ENCODE measurements at regions not wholly inside any gene's neighbourhood (a gene's known extent, or its start where the extent isn't known, plus 50 kb on each side); places are given as distances from the start of the nearest gene placed in this dataset.
"Not testable (repeated sequence)": the region's sequence is repeated elsewhere in the genome, so short reads cannot be mapped to it uniquely, and the experiment has no call there.

DNA sequence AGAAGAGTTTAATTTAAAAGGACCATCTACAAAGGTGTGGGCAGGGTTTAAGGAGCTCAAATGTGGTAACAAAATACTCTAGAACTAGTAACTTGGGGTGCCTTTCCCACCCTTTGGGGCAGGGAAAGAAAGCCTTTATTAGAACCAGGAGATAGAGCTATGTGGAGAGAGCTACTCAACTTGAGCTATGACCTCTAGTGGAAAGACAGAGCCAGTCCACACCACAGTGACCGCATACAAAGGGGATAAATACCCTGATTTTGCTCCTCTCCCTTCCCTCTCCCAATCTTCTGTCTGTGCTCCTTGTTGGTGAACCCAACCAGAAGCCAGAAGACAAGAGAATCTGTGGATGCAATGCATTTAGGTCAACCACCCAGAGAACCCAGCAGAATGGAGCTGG lies 54.4 kb upstream of the JAK1 start:
- no peak overlapping the region for H3K4me3 ChIP-seq (replicated peaks; ENCODE audit: low read depth, low read length)
- peak; percentile 26 for DNase-seq (ENCODE audit: low read depth)
- peak; percentile 56 for TF ChIP-seq CTCF (IDR thresholded peaks at IDR 0.05; ENCODE audit: low read length, missing control alignments)

- H3K4me3 ChIP-seq (replicated peaks; ENCODE audit: low read depth, low read length) = no peak overlapping the region
- no peak for TF ChIP-seq CTCF (IDR thresholded peaks at IDR 0.05; ENCODE audit: low read length, missing control alignments)
- no peak for DNase-seq (ENCODE audit: low read depth)
These were observed 55.4 kb upstream of the JAK1 start for GRCh38 chr1:65021795-65022194.

- no peak for DNase-seq (ENCODE audit: low read depth)
- no peak for TF ChIP-seq CTCF (IDR thresholded peaks at IDR 0.05; ENCODE audit: low read length, missing control alignments)
These were observed 55.9 kb upstream of the JAK1 start for GRCh38 chr1:65022216-65022615.

GRCh38 chr1:65025794-65026193 lies 59.4 kb upstream of the JAK1 start:
- H3K4me3 ChIP-seq (replicated peaks; ENCODE audit: low read depth, low read length) = no peak overlapping the region
- no peak for DNase-seq (ENCODE audit: low read depth)
- TF ChIP-seq CTCF (IDR thresholded peaks at IDR 0.05; ENCODE audit: low read length, missing control alignments) = no peak

More at GRCh38 chr1:65022216-65022615, 55.9 kb upstream of the JAK1 start:
- no peak overlapping the region for H3K4me3 ChIP-seq (replicated peaks; ENCODE audit: low read depth, low read length)

- TF ChIP-seq CTCF (IDR thresholded peaks at IDR 0.05; ENCODE audit: low read length, missing control alignments) = no peak
- no peak for DNase-seq (ENCODE audit: low read depth)
- H3K4me3 ChIP-seq (replicated peaks; ENCODE audit: low read depth, low read length) = no peak overlapping the region
These were observed 59.9 kb upstream of the JAK1 start for GRCh38 chr1:65026235-65026634.

GRCh38 chr1:65027666-65028358 lies 61.5 kb upstream of the JAK1 start:
- peak; percentile 23 for DNase-seq (ENCODE audit: low read depth)
- TF ChIP-seq CTCF (IDR thresholded peaks at IDR 0.05; ENCODE audit: low read length, missing control alignments) = no peak
- no peak overlapping the region for H3K4me3 ChIP-seq (replicated peaks; ENCODE audit: low read depth, low read length)

DNA sequence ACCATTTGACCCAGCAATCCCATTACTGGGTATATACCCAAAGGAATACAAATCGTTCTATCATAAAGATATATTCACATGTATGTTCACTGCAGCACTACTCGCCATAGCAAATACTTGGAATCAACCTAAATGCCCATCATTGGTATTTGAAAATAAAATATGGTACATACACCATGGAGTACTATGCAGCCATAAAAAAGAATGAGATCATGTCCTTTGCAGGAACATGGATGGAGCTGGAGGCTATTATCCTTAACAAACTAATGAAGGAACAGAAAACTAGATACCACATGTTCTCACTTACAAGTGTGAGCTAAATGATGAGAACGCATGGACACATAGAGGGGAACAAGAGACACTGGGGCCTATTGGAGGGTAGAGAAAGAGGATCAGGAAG lies 63.1 kb upstream of the JAK1 start:
- not testable (repeated sequence) for DNase-seq (ENCODE audit: low read depth)

GRCh38 chr1:65034879-65035278 lies 68.5 kb upstream of the JAK1 start:
- H3K4me3 ChIP-seq (replicated peaks; ENCODE audit: low read depth, low read length); DNase-seq (ENCODE audit: low read depth): not testable (repeated sequence)

More for the DNA sequence above, 63.1 kb upstream of the JAK1 start:
- H3K4me3 ChIP-seq (replicated peaks; ENCODE audit: low read depth, low read length) = not testable (repeated sequence)
